ENCODE measurements at regions not wholly inside any gene's neighbourhood (a gene's known extent, or its start where the extent isn't known, plus 50 kb on each side); places are given as distances from the start of the nearest gene placed in this dataset.

DNA sequence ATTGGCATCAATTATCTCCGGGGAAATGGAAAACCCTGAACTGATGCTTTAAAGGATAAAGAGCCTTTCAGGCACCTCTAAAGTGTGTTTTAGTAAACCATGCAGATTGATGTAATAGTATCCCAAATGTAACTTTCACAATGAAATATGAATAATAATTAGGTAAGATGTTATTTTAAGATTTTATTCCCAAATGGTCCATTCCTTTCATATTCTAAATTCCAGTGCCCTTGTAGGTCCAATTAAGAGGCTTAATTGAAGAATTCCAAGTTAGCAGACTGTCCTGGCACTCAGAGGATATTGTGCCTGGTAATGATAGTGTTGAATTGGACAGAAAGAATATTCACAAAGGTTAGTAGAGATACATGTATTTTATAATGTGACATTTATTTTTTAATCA, 352.5 kb upstream of the NUDT12 start:
- Histone ChIP-seq H3K9me3 (ENCODE audit: control insufficient read depth, insufficient read depth, low read depth, low read length) (no peaks in the 10 kb centered on the region), H3K27ac (ENCODE audit: extremely low read depth, low read depth, low read length) (no peak overlapping the region), H3K36me3 (ENCODE audit: control insufficient read depth in 2 of 2, insufficient read depth in 1 of 2, low read length in 2 of 2) (no peaks in the 10 kb centered on the region), H3K4me3 (ENCODE audit: low read depth, low read length) (no peak overlapping the region), H3K4me1 (ENCODE audit: control insufficient read depth, insufficient read depth, low read length) (no peaks in the 10 kb centered on the region)
- ChIA-PET CTCF (no interaction called here), POLR2A (no interaction called here)
- TF ChIP-seq ZBTB20 (tag by site-specific recombination; IDR thresholded peaks at IDR 0.05) (no peak), ZNF621 (tag by site-specific recombination; IDR thresholded peaks at IDR 0.05) (no peak), FEZF1 (tag by site-specific recombination; IDR thresholded peaks at IDR 0.05) (no peak), KLF10 (tag by site-specific recombination; IDR thresholded peaks at IDR 0.05) (no peak), ZNF548 (tag by site-specific recombination; IDR thresholded peaks at IDR 0.05) (no peak), ZNF488 (tag by site-specific recombination; IDR thresholded peaks at IDR 0.05) (no peak), ZNF558 (tag by site-specific recombination; IDR thresholded peaks at IDR 0.05) (no peak), ZBTB7A (tag by site-specific recombination; IDR thresholded peaks at IDR 0.05; ENCODE audit: low read depth) (no peak), ZNF692 (tag by site-specific recombination; IDR thresholded peaks at IDR 0.05) (no peak), ZNF138 (tag by site-specific recombination; IDR thresholded peaks at IDR 0.05; ENCODE audit: borderline replicate concordance) (no peak), EGR2 (tag by site-specific recombination; IDR thresholded peaks at IDR 0.05; ENCODE audit: low read depth) (no peak)
- TF ChIP-seq, protein P1, sequence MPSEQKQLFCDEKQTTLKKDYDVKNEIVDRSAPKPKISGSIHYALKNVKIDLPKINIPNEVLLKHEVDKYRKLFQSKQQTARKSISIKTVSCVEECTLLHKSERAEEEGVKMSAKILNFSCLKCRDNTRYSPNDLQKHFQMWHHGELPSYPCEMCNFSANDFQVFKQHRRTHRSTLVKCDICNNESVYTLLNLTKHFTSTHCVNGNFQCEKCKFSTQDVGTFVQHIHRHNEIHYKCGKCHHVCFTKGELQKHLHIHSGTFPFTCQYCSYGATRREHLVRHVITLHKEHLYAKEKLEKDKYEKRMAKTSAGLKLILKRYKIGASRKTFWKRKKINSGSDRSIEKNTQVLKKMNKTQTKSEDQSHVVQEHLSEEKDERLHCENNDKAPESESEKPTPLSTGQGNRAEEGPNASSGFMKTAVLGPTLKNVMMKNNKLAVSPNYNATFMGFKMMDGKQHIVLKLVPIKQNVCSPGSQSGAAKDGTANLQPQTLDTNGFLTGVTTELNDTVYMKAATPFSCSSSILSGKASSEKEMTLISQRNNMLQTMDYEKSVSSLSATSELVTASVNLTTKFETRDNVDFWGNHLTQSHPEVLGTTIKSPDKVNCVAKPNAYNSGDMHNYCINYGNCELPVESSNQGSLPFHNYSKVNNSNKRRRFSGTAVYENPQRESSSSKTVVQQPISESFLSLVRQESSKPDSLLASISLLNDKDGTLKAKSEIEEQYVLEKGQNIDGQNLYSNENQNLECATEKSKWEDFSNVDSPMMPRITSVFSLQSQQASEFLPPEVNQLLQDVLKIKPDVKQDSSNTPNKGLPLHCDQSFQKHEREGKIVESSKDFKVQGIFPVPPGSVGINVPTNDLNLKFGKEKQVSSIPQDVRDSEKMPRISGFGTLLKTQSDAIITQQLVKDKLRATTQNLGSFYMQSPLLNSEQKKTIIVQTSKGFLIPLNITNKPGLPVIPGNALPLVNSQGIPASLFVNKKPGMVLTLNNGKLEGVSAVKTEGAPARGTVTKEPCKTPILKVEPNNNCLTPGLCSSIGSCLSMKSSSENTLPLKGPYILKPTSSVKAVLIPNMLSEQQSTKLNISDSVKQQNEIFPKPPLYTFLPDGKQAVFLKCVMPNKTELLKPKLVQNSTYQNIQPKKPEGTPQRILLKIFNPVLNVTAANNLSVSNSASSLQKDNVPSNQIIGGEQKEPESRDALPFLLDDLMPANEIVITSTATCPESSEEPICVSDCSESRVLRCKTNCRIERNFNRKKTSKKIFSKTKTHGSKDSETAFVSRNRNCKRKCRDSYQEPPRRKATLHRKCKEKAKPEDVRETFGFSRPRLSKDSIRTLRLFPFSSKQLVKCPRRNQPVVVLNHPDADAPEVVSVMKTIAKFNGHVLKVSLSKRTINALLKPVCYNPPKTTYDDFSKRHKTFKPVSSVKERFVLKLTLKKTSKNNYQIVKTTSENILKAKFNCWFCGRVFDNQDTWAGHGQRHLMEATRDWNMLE (tag by site-specific recombination; conservative IDR thresholded peaks at IDR 0.05; ENCODE audit: low read depth): no peak

DNA sequence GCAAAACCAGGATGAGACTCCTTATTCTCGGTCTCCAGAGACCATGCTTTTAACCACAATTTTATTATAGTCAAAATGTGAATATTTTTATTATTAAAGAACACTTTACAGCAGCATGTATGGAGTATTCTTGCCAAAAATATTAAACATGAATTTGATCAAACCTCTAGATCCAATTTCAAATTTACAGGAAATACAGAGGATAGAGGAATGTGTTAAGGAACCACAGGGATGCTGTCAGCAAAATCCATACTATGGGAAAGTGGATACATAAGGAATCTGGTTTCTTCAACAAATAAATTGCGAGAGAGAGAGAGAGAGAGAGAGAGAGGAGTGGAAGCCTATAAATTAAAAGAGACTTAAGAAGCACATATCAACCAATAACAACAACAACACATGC, 348.2 kb upstream of the NUDT12 start:
- Histone ChIP-seq H3K4me3 (ENCODE audit: low read depth, low read length) (no peak overlapping the region), H3K36me3 (ENCODE audit: control insufficient read depth in 2 of 2, insufficient read depth in 1 of 2, low read length in 2 of 2) (no peaks in the 10 kb centered on the region), H3K4me1 (ENCODE audit: control insufficient read depth, insufficient read depth, low read length) (peaks cover 3% of the 10 kb centered on the region; the same call in 1 of the 2 replicates), H3K27ac (ENCODE audit: extremely low read depth, low read depth, low read length) (no peak overlapping the region), H3K9me3 (ENCODE audit: control insufficient read depth, insufficient read depth, low read depth, low read length) (no peaks in the 10 kb centered on the region)
- CTCF ChIA-PET: no interaction called here
- TF ChIP-seq, protein P2, sequence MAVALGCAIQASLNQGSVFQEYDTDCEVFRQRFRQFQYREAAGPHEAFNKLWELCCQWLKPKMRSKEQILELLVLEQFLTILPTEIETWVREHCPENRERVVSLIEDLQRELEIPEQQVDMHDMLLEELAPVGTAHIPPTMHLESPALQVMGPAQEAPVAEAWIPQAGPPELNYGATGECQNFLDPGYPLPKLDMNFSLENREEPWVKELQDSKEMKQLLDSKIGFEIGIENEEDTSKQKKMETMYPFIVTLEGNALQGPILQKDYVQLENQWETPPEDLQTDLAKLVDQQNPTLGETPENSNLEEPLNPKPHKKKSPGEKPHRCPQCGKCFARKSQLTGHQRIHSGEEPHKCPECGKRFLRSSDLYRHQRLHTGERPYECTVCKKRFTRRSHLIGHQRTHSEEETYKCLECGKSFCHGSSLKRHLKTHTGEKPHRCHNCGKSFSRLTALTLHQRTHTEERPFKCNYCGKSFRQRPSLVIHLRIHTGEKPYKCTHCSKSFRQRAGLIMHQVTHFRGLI (tag by site-specific recombination; IDR thresholded peaks at IDR 0.05): no peak
- no peak for TF ChIP-seq ZNF341 (tag by site-specific recombination; IDR thresholded peaks at IDR 0.05; ENCODE audit: low read depth)
- POLR2A ChIA-PET: no interaction called here

Measured in HEK293 (cell line).